Hepatocyte (in vitro differentiated cells): ENCODE measurements at regions not wholly inside any gene's neighbourhood (a gene's known extent, or its start where the extent isn't known, plus 50 kb on each side); places are given as distances from the start of the nearest gene placed in this dataset.

ENCODE experiments used
- EZH2 ChIP-seq: fragments of 200-600 bp; sonication (generic); IDR thresholded peaks from 2 replicates; pipeline ENCODE4 v1.6.1; 2016; ENCODE audit warnings: antibody characterized with exemption, mild to moderate bottlenecking, borderline replicate concordance
- TF ChIP-seq, protein P1 (sequence below): fragments of 200-600 bp; sonication (generic); IDR thresholded peaks from 2 replicates; pipeline ENCODE4 v1.5.1; 2016; ENCODE audit warnings: antibody characterized with exemption, mild to moderate bottlenecking; ENCODE audit not compliant: poor library complexity

DNA sequence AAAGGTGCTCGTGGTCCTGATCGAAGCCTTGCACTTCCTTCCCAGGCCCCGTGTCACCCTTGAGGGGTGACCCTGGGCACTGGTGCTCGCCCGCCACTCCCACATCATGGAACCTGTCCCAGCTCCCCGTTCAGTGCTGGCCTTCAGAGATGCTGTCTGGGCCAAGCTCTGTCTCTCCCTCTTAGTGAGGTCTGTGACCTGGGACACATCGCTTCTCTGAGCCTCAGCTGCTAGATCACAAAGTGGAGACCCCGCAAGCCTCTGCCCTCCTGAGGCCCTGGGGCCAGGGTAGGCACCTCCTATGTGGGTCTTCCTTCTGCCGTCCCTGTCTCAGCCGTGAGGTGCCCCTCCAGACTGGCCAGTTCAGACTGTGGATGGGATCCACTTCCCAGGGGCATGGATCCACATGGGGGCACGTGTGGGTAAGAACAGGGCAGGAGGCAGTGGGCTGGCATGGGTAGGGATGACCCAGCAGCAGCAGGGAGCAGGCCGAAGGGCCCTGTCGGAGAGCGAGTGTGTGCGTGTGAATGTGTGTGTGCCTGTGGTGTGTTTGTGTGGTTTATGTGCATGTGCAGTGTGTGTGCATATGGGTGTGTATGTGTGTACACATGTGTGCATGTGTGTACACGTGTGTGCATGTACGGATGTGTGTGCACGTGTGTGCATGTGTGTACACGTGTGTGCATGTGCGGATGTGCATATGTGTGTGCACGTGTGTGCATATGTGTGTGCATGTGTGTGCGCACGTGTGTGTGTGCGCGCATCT lies 1073.7 kb downstream of the BRD1 start:
- TF ChIP-seq, protein P1, sequence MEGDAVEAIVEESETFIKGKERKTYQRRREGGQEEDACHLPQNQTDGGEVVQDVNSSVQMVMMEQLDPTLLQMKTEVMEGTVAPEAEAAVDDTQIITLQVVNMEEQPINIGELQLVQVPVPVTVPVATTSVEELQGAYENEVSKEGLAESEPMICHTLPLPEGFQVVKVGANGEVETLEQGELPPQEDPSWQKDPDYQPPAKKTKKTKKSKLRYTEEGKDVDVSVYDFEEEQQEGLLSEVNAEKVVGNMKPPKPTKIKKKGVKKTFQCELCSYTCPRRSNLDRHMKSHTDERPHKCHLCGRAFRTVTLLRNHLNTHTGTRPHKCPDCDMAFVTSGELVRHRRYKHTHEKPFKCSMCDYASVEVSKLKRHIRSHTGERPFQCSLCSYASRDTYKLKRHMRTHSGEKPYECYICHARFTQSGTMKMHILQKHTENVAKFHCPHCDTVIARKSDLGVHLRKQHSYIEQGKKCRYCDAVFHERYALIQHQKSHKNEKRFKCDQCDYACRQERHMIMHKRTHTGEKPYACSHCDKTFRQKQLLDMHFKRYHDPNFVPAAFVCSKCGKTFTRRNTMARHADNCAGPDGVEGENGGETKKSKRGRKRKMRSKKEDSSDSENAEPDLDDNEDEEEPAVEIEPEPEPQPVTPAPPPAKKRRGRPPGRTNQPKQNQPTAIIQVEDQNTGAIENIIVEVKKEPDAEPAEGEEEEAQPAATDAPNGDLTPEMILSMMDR = no peak
- no peak for TF ChIP-seq EZH2
